Tibial nerve (tissue), 4 donors: ENCODE measurements at regions not wholly inside any gene's neighbourhood (a gene's known extent, or its start where the extent isn't known, plus 50 kb on each side); places are given as distances from the start of the nearest gene placed in this dataset.

Source experiments
- CTCF ChIP-seq, 5 experiments: fragments of 200-600 bp in 3 of 5; fragments of 450-650 bp in 2 of 5; sonication (generic) in 3 of 5; IDR thresholded peaks; one replicate each; pipeline ENCODE4 v1.5.1; 2016 to 2019; ENCODE audit warnings: antibody characterized with exemption in 5 of 5, mild to moderate bottlenecking in 3 of 5, moderate library complexity in 2 of 5
- EP300 ChIP-seq, 2 donors: sonication (generic); formaldehyde crosslinking; IDR thresholded peaks; one replicate each; pipeline ENCODE4 v1.6.1; 2017; ENCODE audit warnings: antibody characterized with exemption in 2 of 2, mild to moderate bottlenecking in 1 of 2
- POLR2A ChIP-seq, 2 donors: fragments of 450-650 bp; IDR thresholded peaks; one replicate each; pipeline ENCODE4 v1.6.1; 2017; ENCODE audit warnings: antibody characterized with exemption in 2 of 2, mild to moderate bottlenecking in 2 of 2, moderate library complexity in 2 of 2

GRCh38 chr12:92076101-92076500 lies 69.5 kb downstream of the BTG1 start:
- TF ChIP-seq POLR2A (IDR thresholded peaks at IDR 0.05) (no peak), CTCF (IDR thresholded peaks at IDR 0.05) (no peak), EP300 (IDR thresholded peaks at IDR 0.05) (no peak)
